GM18868 (cell line): ENCODE measurements at regions not wholly inside any gene's neighbourhood (a gene's known extent, or its start where the extent isn't known, plus 50 kb on each side); places are given as distances from the start of the nearest gene placed in this dataset.
"Not testable (repeated sequence)": the region's sequence is repeated elsewhere in the genome, so short reads cannot be mapped to it uniquely, and the experiment has no call there.

ENCODE experiments used
- ATAC-seq: cut with Tn5 transposase; IDR thresholded peaks from one replicate; pipeline ENCODE4 v1.9.1; 2021; ENCODE audit warnings: mild to moderate bottlenecking, moderate library complexity; ENCODE audit not compliant: unreplicated experiment

GRCh38 chr3:20517316-20517715 lies 331.3 kb upstream of the SGO1 start:
- ATAC-seq: not testable (repeated sequence)

- ATAC-seq: no peak
Measured at GRCh38 chr3:20516311-20516710, 330.3 kb upstream of the SGO1 start.

GRCh38 chr3:20515834-20516233 lies 329.8 kb upstream of the SGO1 start:
- ATAC-seq: no peak

- peak; percentile 96 for ATAC-seq
Measured at GRCh38 chr3:20511863-20512505, 326.0 kb upstream of the SGO1 start.

- no peak for ATAC-seq
Measured at GRCh38 chr3:20510396-20510795, 324.4 kb upstream of the SGO1 start.

- ATAC-seq: no peak
Measured at GRCh38 chr3:20503394-20504082, 317.5 kb upstream of the SGO1 start.

- ATAC-seq: no peak
Measured at GRCh38 chr3:20490996-20491395, 305.0 kb upstream of the SGO1 start.

GRCh38 chr3:20488151-20488550 lies 302.1 kb upstream of the SGO1 start:
- ATAC-seq: no peak

GRCh38 chr3:20484126-20484525 lies 298.1 kb upstream of the SGO1 start:
- no peak for ATAC-seq

- ATAC-seq: no peak
Measured at GRCh38 chr3:20482350-20482749, 296.3 kb upstream of the SGO1 start.

GRCh38 chr3:20480786-20481365 lies 294.9 kb upstream of the SGO1 start:
- ATAC-seq: no peak

GRCh38 chr3:20478436-20478835 lies 292.4 kb upstream of the SGO1 start:
- no peak for ATAC-seq

- not testable (repeated sequence) for ATAC-seq
Measured at GRCh38 chr3:20464237-20464636, 278.2 kb upstream of the SGO1 start.

- no peak for ATAC-seq
Measured at GRCh38 chr3:20462723-20463122, 276.7 kb upstream of the SGO1 start.

- no peak for ATAC-seq
Measured at GRCh38 chr3:20462226-20462625, 276.2 kb upstream of the SGO1 start.

GRCh38 chr3:20458994-20459716 lies 273.1 kb upstream of the SGO1 start:
- ATAC-seq: no peak

- no peak for ATAC-seq
Measured at GRCh38 chr3:20456511-20456910, 270.5 kb upstream of the SGO1 start.

GRCh38 chr3:20451170-20451569 lies 265.2 kb upstream of the SGO1 start:
- ATAC-seq: no peak

GRCh38 chr3:20450611-20451010 lies 264.6 kb upstream of the SGO1 start:
- ATAC-seq: no peak

- no peak for ATAC-seq
Measured at GRCh38 chr3:20442846-20443245, 256.8 kb upstream of the SGO1 start.

- not testable (repeated sequence) for ATAC-seq
Measured at GRCh38 chr3:20427268-20427667, 241.3 kb upstream of the SGO1 start.

GRCh38 chr3:20425138-20425537 lies 239.1 kb upstream of the SGO1 start:
- no peak for ATAC-seq
